ENCODE measurements at regions not wholly inside any gene's neighbourhood (a gene's known extent, or its start where the extent isn't known, plus 50 kb on each side); places are given as distances from the start of the nearest gene placed in this dataset.

GRCh38 chrX:4091046-4091760, 377.8 kb upstream of the PRKX start:
- no peak for TF ChIP-seq ZFP30 (CRISPR knock-in tag; IDR thresholded peaks at IDR 0.05)
- TF ChIP-seq TSHZ2 (CRISPR knock-in tag; IDR thresholded peaks at IDR 0.05) = no peak
- TF ChIP-seq, protein P1, sequence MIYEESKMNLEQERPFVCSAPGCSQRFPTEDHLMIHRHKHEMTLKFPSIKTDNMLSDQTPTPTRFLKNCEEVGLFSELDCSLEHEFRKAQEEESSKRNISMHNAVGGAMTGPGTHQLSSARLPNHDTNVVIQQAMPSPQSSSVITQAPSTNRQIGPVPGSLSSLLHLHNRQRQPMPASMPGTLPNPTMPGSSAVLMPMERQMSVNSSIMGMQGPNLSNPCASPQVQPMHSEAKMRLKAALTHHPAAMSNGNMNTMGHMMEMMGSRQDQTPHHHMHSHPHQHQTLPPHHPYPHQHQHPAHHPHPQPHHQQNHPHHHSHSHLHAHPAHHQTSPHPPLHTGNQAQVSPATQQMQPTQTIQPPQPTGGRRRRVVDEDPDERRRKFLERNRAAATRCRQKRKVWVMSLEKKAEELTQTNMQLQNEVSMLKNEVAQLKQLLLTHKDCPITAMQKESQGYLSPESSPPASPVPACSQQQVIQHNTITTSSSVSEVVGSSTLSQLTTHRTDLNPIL (CRISPR knock-in tag; IDR thresholded peaks at IDR 0.05; ENCODE audit: low read depth) = no peak
- TF ChIP-seq TOX (CRISPR knock-in tag; IDR thresholded peaks at IDR 0.05; ENCODE audit: borderline replicate concordance) = no peak
- TF ChIP-seq, protein P2, sequence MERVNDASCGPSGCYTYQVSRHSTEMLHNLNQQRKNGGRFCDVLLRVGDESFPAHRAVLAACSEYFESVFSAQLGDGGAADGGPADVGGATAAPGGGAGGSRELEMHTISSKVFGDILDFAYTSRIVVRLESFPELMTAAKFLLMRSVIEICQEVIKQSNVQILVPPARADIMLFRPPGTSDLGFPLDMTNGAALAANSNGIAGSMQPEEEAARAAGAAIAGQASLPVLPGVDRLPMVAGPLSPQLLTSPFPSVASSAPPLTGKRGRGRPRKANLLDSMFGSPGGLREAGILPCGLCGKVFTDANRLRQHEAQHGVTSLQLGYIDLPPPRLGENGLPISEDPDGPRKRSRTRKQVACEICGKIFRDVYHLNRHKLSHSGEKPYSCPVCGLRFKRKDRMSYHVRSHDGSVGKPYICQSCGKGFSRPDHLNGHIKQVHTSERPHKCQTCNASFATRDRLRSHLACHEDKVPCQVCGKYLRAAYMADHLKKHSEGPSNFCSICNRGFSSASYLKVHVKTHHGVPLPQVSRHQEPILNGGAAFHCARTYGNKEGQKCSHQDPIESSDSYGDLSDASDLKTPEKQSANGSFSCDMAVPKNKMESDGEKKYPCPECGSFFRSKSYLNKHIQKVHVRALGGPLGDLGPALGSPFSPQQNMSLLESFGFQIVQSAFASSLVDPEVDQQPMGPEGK (CRISPR knock-in tag; IDR thresholded peaks at IDR 0.05; ENCODE audit: borderline replicate concordance) = no peak
- TF ChIP-seq CSDC2 (CRISPR knock-in tag; IDR thresholded peaks at IDR 0.05) = no peak
- TF ChIP-seq TCF4 (CRISPR knock-in tag; IDR thresholded peaks at IDR 0.05; ENCODE audit: borderline replicate concordance) = no peak
